ENCODE measurements at regions not wholly inside any gene's neighbourhood (a gene's known extent, or its start where the extent isn't known, plus 50 kb on each side); places are given as distances from the start of the nearest gene placed in this dataset.

- ChIA-PET POLR2A (no interaction called here), CTCF (interaction anchor here (0.6 kb wide), 1 partner anchor 22 kb away, joined by 4 read pairs; no protein-coding TSS in a partner anchor)
- Histone ChIP-seq H3K27ac (ENCODE audit: extremely low read depth, low read depth, low read length) (no peak overlapping the region), H3K36me3 (ENCODE audit: control insufficient read depth in 2 of 2, insufficient read depth in 1 of 2, low read length in 2 of 2) (no peaks in the 10 kb centered on the region), H3K4me1 (ENCODE audit: control insufficient read depth, insufficient read depth, low read length) (no peaks in the 10 kb centered on the region), H3K9me3 (ENCODE audit: control insufficient read depth, insufficient read depth, low read depth, low read length) (no peaks in the 10 kb centered on the region), H3K4me3 (ENCODE audit: low read depth, low read length) (no peak overlapping the region)
- no peak for TF ChIP-seq ZNF19 (tag by site-specific recombination; IDR thresholded peaks at IDR 0.05; ENCODE audit: low read depth)
- no peak for TF ChIP-seq ZNF16 (tag by site-specific recombination; IDR thresholded peaks at IDR 0.05; ENCODE audit: low read depth)
- no peak for TF ChIP-seq INSM2 (tag by site-specific recombination; IDR thresholded peaks at IDR 0.05)
- no peak for TF ChIP-seq PRDM4 (tag by site-specific recombination; IDR thresholded peaks at IDR 0.05)
- no peak for TF ChIP-seq HOXD13 (CRISPR knock-in tag; IDR thresholded peaks at IDR 0.05; ENCODE audit: borderline replicate concordance)
- no peak for TF ChIP-seq ZNF488 (tag by site-specific recombination; IDR thresholded peaks at IDR 0.05)
- no peak for TF ChIP-seq SP2 (tag by site-specific recombination; IDR thresholded peaks at IDR 0.05)
- TF ChIP-seq KLF8 (tag by site-specific recombination; IDR thresholded peaks at IDR 0.05) = no peak
- TF ChIP-seq YY2 (tag by site-specific recombination; IDR thresholded peaks at IDR 0.05) = no peak
- no peak for TF ChIP-seq ZNF18 (tag by site-specific recombination; IDR thresholded peaks at IDR 0.05)
Measured at GRCh38 chr17:28256370-28256769, 62.6 kb upstream of the TMEM97 start.

GRCh38 chr17:28256881-28257280 is 62.1 kb upstream of the TMEM97 start:
- CTCF ChIA-PET = interaction anchor here (0.6 kb wide), 1 partner anchor 22 kb away, joined by 4 read pairs; no protein-coding TSS in a partner anchor
- POLR2A ChIA-PET = no interaction called here

More at GRCh38 chr17:28256881-28257280, 62.1 kb upstream of the TMEM97 start:
- no peaks in the 10 kb centered on the region for H3K9me3 ChIP-seq (ENCODE audit: control insufficient read depth, insufficient read depth, low read depth, low read length)
- no peak overlapping the region for H3K27ac ChIP-seq (ENCODE audit: extremely low read depth, low read depth, low read length)
- TF ChIP-seq ZNF76 (tag by site-specific recombination; IDR thresholded peaks at IDR 0.05; ENCODE audit: borderline replicate concordance, low read depth) = no peak
- TF ChIP-seq ZNF366 (tag by site-specific recombination; conservative IDR thresholded peaks at IDR 0.05) = 0 out of 2 replicates have a peak, but pooled peaks have one; percentile 25
- TF ChIP-seq, protein P1, sequence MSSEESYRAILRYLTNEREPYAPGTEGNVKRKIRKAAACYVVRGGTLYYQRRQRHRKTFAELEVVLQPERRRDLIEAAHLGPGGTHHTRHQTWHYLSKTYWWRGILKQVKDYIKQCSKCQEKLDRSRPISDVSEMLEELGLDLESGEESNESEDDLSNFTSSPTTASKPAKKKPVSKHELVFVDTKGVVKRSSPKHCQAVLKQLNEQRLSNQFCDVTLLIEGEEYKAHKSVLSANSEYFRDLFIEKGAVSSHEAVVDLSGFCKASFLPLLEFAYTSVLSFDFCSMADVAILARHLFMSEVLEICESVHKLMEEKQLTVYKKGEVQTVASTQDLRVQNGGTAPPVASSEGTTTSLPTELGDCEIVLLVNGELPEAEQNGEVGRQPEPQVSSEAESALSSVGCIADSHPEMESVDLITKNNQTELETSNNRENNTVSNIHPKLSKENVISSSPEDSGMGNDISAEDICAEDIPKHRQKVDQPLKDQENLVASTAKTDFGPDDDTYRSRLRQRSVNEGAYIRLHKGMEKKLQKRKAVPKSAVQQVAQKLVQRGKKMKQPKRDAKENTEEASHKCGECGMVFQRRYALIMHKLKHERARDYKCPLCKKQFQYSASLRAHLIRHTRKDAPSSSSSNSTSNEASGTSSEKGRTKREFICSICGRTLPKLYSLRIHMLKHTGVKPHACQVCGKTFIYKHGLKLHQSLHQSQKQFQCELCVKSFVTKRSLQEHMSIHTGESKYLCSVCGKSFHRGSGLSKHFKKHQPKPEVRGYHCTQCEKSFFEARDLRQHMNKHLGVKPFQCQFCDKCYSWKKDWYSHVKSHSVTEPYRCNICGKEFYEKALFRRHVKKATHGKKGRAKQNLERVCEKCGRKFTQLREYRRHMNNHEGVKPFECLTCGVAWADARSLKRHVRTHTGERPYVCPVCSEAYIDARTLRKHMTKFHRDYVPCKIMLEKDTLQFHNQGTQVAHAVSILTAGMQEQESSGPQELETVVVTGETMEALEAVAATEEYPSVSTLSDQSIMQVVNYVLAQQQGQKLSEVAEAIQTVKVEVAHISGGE (tag by site-specific recombination; conservative IDR thresholded peaks at IDR 0.05; ENCODE audit: low read depth) = no peak
- no peaks in the 10 kb centered on the region for H3K4me1 ChIP-seq (ENCODE audit: control insufficient read depth, insufficient read depth, low read length)
- no peak overlapping the region for H3K4me3 ChIP-seq (ENCODE audit: low read depth, low read length)
- H3K36me3 ChIP-seq (ENCODE audit: control insufficient read depth in 2 of 2, insufficient read depth in 1 of 2, low read length in 2 of 2) = no peaks in the 10 kb centered on the region
